GM12878 (cell line): ENCODE measurements at regions not wholly inside any gene's neighbourhood (a gene's known extent, or its start where the extent isn't known, plus 50 kb on each side); places are given as distances from the start of the nearest gene placed in this dataset.

Source experiments
- ATAC-seq: fragments of 200-7000 bp; cut with Tn5 transposase; 3 replicates; pipeline ENCODE4 v1.9.1; 2020; ENCODE audit warnings: mild to moderate bottlenecking, moderate library complexity
- BruUV-seq: library from RNA; stranded (reverse); fragments of 400-500 nt; replicated peaks from 2 replicates; lab custom pipeline; 2021; lab: Mats Ljungman, UMichigan
- CTCF ChIA-PET: fragments of 300-600 bp; sonication (Branson Sonifier 250); formaldehyde crosslinking; extraction: SDS; loops from one replicate; lab custom pipeline; 2021; ENCODE audit warnings: inconsistent platforms; lab: Yijun Ruan, JAX
- POLR2A ChIA-PET: fragments of 350-600 bp; formaldehyde crosslinking; extraction: SDS; loops from one replicate; lab custom pipeline; 2021; ENCODE audit warnings: inconsistent platforms; lab: Charles Lee
- RAD21 ChIA-PET: fragments of 300-600 bp; sonication (Branson Sonifier 250); formaldehyde crosslinking; loops from one replicate; lab custom pipeline; 2023; ENCODE audit warnings: antibody characterized with exemption; ENCODE audit not compliant: unreplicated experiment; lab: Charles Lee
- SMC1A ChIA-PET: fragments of 300-600 bp; sonication (Branson Sonifier 250); formaldehyde crosslinking; loops from one replicate; lab custom pipeline; 2023; ENCODE audit not compliant: unreplicated experiment, uncharacterized antibody; lab: Charles Lee
- DNase-seq: peaks from one replicate; pipeline ENCODE4 v3.0.0-alpha.2; 2011; ENCODE audit warnings: low read depth, low spot score
- FAIRE-seq: peaks from 3 replicates; lab custom pipeline; 2011; peaks lifted over from hg19 to GRCh38; lab: Jason Lieb, UNC
- H2AFZ ChIP-seq: 2 replicates; pipeline ENCODE4 v1.6.0; 2011; ENCODE audit warnings: low read depth, low read length, control low read depth; ENCODE audit not compliant: control insufficient read depth
- H3K27ac ChIP-seq: 2 replicates; pipeline ENCODE4 v1.5.1; 2011; ENCODE audit warnings: control low read depth; ENCODE audit not compliant: control insufficient read depth, insufficient read depth
- H3K27me3 ChIP-seq, 2 experiments: replicated peaks in 1 of 2; 2 replicates each; pipeline versions ENCODE4 v1.6.0 to v1.6.1; 2011; ENCODE audit warnings: low read length in 1 of 2; ENCODE audit not compliant: control insufficient read depth in 2 of 2, insufficient read depth in 2 of 2
- H3K36me3 ChIP-seq, 2 experiments: 2 replicates each; pipeline ENCODE4 v1.5.1; 2011; ENCODE audit warnings: low read length in 1 of 2; ENCODE audit not compliant: control insufficient read depth in 2 of 2, insufficient read depth in 2 of 2
- H3K4me1 ChIP-seq: 2 replicates; pipeline ENCODE4 v1.6.1; 2011; ENCODE audit warnings: mild to moderate bottlenecking, low read length, moderate library complexity, mixed read lengths; ENCODE audit not compliant: control insufficient read depth, insufficient read depth
- H3K4me2 ChIP-seq: 2 replicates; pipeline ENCODE4 v1.6.0; 2011; ENCODE audit warnings: control low read depth; ENCODE audit not compliant: control insufficient read depth, insufficient read depth
- H3K4me3 ChIP-seq: fragments of 200-600 bp; sonication (generic); 2 replicates; pipeline ENCODE4 v1.5.1; 2016
- H3K79me2 ChIP-seq: 2 replicates; pipeline ENCODE4 v1.6.0; 2011; ENCODE audit warnings: low read length; ENCODE audit not compliant: control insufficient read depth, insufficient read depth
- H3K9ac ChIP-seq: 2 replicates; pipeline ENCODE4 v1.8.0; 2011; ENCODE audit warnings: low read length, control low read depth, mixed read lengths; ENCODE audit not compliant: control insufficient read depth, insufficient read depth
- H3K9me3 ChIP-seq: replicated peaks from 3 replicates; pipeline ENCODE4 v1.5.1; 2011; ENCODE audit warnings: mild to moderate bottlenecking, low read length; ENCODE audit not compliant: control insufficient read depth, insufficient read depth
- H4K20me1 ChIP-seq: 2 replicates; pipeline ENCODE4 v1.6.0; 2011; ENCODE audit not compliant: control insufficient read depth, insufficient read depth
- BCLAF1 ChIP-seq: fragments of 450-650 bp; IDR thresholded peaks from 2 replicates; pipeline ENCODE4 v1.6.1; 2017; ENCODE audit warnings: antibody characterized with exemption, mild to moderate bottlenecking, moderate library complexity
- FOXK2 ChIP-seq: fragments of 450-650 bp; IDR thresholded peaks from 2 replicates; pipeline ENCODE4 v1.6.1; 2017; ENCODE audit warnings: mild to moderate bottlenecking, moderate library complexity
- HCFC1 ChIP-seq: fragments of 150-350 bp; IDR thresholded peaks from 2 replicates; pipeline ENCODE4 v1.6.1; 2014; ENCODE audit warnings: low read length
- MTA2 ChIP-seq: fragments of 450-650 bp; IDR thresholded peaks from 2 replicates; pipeline ENCODE4 v1.6.1; 2016; ENCODE audit warnings: low read depth, mild to moderate bottlenecking, moderate library complexity
- NFYA ChIP-seq: IDR thresholded peaks from 2 replicates; pipeline ENCODE4 v1.6.1; 2011; ENCODE audit warnings: low read depth, mild to moderate bottlenecking, low read length, improper control_type of control experiment, borderline replicate concordance
- NKRF ChIP-seq: fragments of 450-650 bp; conservative IDR thresholded peaks from 2 replicates; pipeline ENCODE4 v1.6.1; 2017; ENCODE audit warnings: mild to moderate bottlenecking, moderate library complexity
- PAX5 ChIP-seq: IDR thresholded peaks from 2 replicates; pipeline ENCODE4 v1.6.1; 2011; ENCODE audit warnings: low read depth, low read length, borderline replicate concordance
- POU2F2 ChIP-seq: IDR thresholded peaks from 3 replicates; pipeline ENCODE4 v1.6.1; 2011; ENCODE audit warnings: low read depth, mild to moderate bottlenecking, low read length, borderline replicate concordance
- SRF ChIP-seq, 2 experiments: IDR thresholded peaks; 2 replicates each; pipeline ENCODE4 v1.6.1; 2011; ENCODE audit warnings: low read depth in 2 of 2, low read length in 2 of 2, mild to moderate bottlenecking in 1 of 2, moderate library complexity in 1 of 2
- USF1 ChIP-seq: IDR thresholded peaks from 2 replicates; pipeline ENCODE4 v1.6.1; 2011; ENCODE audit warnings: borderline replicate concordance, low read depth, mild to moderate bottlenecking, moderate library complexity, mixed read lengths, low read length; ENCODE audit not compliant: insufficient read depth; ENCODE audit errors: extremely low read length
- ZBTB4 ChIP-seq: fragments of 450-650 bp; formaldehyde crosslinking; IDR thresholded peaks from 2 replicates; pipeline ENCODE4 v1.4.0; 2022; ENCODE audit warnings: mild to moderate bottlenecking, moderate library complexity
- ZNF622 ChIP-seq: fragments of 450-650 bp; IDR thresholded peaks from 2 replicates; pipeline ENCODE4 v1.6.1; 2017; ENCODE audit warnings: mild to moderate bottlenecking, inconsistent platforms
- in situ Hi-C: fragments of 300-500 bp; cut with MboI; formaldehyde crosslinking; loops from 9 replicates; pipeline ENCODE4 v1.14.3; 2018; ENCODE audit warnings: mixed read lengths
- intact Hi-C: fragments of 100-400 bp; cut with micrococcal nuclease; formaldehyde crosslinking; loops from one replicate; pipeline ENCODE4 v1.14.2; 2022; ENCODE audit not compliant: unreplicated experiment

- FAIRE-seq (no peak), DNase-seq (no peak), ATAC-seq (no peak)
- no peak overlapping the region for H2AFZ ChIP-seq
- H3K36me3 ChIP-seq = no peaks in the 10 kb centered on the region
- H3K4me2 ChIP-seq = no peak overlapping the region
- ChIA-PET POLR2A (no interaction called here), SMC1A (interaction anchor here (0.7 to 3.5 kb wide), 3 partner anchors 8 to 59 kb away, joined by 3 to 16 read pairs (median 4); no protein-coding TSS in a partner anchor), CTCF (interaction anchor here (1.3 to 3.7 kb wide), 4 partner anchors 72 to 538 kb away, joined by 3 to 15 read pairs (median 7); no protein-coding TSS in a partner anchor), RAD21 (interaction anchor here (1.6 kb wide), 1 partner anchor 8 kb away, joined by 4 read pairs; no protein-coding TSS in a partner anchor)
- H3K4me3 ChIP-seq = no peak overlapping the region
- H3K4me1 ChIP-seq = peaks cover 4% of the 10 kb centered on the region; the same call in 1 of the 2 replicates
- intact Hi-C loops (no loop called here), in situ Hi-C loops (no loop called here)
- H3K27ac ChIP-seq = no peak overlapping the region
- H3K9ac ChIP-seq = no peak overlapping the region
- TF ChIP-seq POU2F2 (no peak), FOXK2 (no peak), NKRF (no peak), NFYA (no peak), ZNF622 (no peak), USF1 (no peak), SRF (IDR thresholded peaks at IDR 0.05; ENCODE audit: low read depth in 2 of 2, low read length in 2 of 2) (no peak), ZBTB4 (CRISPR knock-in tag) (no peak), BCLAF1 (no peak), PAX5 (no peak), HCFC1 (no peak), MTA2 (no peak)
- no peaks in the 10 kb centered on the region for H3K79me2 ChIP-seq
- H3K27me3 ChIP-seq = no peaks in the 10 kb centered on the region
- H4K20me1 ChIP-seq = no peaks in the 10 kb centered on the region
- no TSS peak for BruUV-seq
- H3K9me3 ChIP-seq = no peaks in the 10 kb centered on the region
Observed at GRCh38 chr2:181177376-181177775, 197.0 kb downstream of the UBE2E3 start.
